ENCODE measurements at regions not wholly inside any gene's neighbourhood (a gene's known extent, or its start where the extent isn't known, plus 50 kb on each side); places are given as distances from the start of the nearest gene placed in this dataset.
"Not testable (repeated sequence)": the region's sequence is repeated elsewhere in the genome, so short reads cannot be mapped to it uniquely, and the experiment has no call there.

DNA sequence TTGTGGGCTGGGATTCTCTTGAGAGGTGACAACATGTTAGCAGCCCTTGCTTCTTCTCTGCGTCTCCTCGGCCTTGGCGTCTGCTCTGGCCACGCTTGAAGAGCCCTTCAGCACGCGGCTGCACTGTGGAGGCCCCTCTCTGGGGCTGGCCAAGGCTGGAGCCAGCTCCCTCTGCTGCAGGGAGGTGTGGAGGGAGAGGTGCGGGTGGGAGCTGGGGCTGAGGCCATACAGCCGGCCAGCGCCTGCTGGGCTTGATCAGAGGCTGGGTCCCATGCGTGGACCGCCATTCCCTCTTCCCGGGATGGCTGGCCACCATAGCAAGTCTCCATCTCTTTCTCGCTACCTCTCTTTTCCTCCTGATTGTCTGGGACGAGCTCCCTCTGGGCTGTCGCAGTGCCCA lies 539.0 kb downstream of the PCDH7 start:
- H3K27me3 Mint-ChIP-seq = no peaks in the 10 kb centered on the region
- DNase-seq = peak in 1 of 14 experiments; percentile 4
- CTCF ChIA-PET = no interaction called here

DNA sequence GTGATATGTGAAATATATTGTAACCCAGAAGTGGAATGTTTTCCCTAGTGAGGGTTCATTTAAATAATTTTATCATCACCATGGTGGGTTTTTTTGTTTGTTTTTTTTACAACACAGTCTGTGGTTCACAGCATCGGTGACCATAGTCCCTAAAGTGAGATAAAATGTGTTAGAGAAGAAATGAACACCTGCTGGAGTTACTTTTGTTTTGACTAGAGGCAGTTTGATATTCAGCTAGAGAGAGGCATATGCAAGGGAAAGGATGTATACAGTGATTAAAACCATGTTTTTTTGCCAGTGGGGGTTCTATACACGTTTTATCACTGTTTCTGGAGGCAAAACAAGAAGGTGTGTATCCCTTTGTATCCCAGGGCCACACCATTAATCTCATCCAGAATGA lies 541.5 kb downstream of the PCDH7 start:
- Mint-ChIP-seq H3K27me3 (no peaks in the 10 kb centered on the region), H3K4me1 (ENCODE audit: low read depth) (no peaks in the 10 kb centered on the region), H3K36me3 (ENCODE audit: low read depth) (no peaks in the 10 kb centered on the region), H3K9me3 (peaks cover 6% of the 10 kb centered on the region), H3K27ac (no peak overlapping the region), H3K4me3 (no peak overlapping the region)
- no peak overlapping the region for H3K4me3 ChIP-seq (ENCODE audit: low read length)
- CTCF ChIA-PET = no interaction called here
- H3K27me3 ChIP-seq (ENCODE audit: control insufficient read depth in 1 of 2, insufficient read depth in 2 of 2, low read length in 2 of 2) = no peaks in the 10 kb centered on the region
- H3K9me3 ChIP-seq (ENCODE audit: control insufficient read depth in 1 of 2, insufficient read depth in 1 of 2, low read length in 2 of 2) = peaks cover 0 to 14% of the 10 kb centered on the region in 2 experiments
- ATAC-seq (ENCODE audit: poor library complexity) (no peak), DNase-seq (no peak)
- POLR2A ChIA-PET = no interaction called here
- H3K4me1 ChIP-seq (ENCODE audit: insufficient read depth, low read length) = no peaks in the 10 kb centered on the region
- TF ChIP-seq, protein P1, sequence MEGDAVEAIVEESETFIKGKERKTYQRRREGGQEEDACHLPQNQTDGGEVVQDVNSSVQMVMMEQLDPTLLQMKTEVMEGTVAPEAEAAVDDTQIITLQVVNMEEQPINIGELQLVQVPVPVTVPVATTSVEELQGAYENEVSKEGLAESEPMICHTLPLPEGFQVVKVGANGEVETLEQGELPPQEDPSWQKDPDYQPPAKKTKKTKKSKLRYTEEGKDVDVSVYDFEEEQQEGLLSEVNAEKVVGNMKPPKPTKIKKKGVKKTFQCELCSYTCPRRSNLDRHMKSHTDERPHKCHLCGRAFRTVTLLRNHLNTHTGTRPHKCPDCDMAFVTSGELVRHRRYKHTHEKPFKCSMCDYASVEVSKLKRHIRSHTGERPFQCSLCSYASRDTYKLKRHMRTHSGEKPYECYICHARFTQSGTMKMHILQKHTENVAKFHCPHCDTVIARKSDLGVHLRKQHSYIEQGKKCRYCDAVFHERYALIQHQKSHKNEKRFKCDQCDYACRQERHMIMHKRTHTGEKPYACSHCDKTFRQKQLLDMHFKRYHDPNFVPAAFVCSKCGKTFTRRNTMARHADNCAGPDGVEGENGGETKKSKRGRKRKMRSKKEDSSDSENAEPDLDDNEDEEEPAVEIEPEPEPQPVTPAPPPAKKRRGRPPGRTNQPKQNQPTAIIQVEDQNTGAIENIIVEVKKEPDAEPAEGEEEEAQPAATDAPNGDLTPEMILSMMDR (IDR thresholded peaks at IDR 0.05) = no peak
- intact Hi-C loops (cut with DNase I, micrococcal nuclease) = no loop called here
- no peak overlapping the region for H3K27ac ChIP-seq (ENCODE audit: low read depth in 1 of 2, low read length in 2 of 2)
- no peaks in the 10 kb centered on the region for H3K36me3 ChIP-seq (ENCODE audit: insufficient read depth, low read length)

More for the DNA sequence above, 539.0 kb downstream of the PCDH7 start:
- Histone ChIP-seq H3K36me3 (ENCODE audit: insufficient read depth, low read length) (no peaks in the 10 kb centered on the region), H3K4me3 (ENCODE audit: low read length) (no peak overlapping the region), H3K27me3 (ENCODE audit: control insufficient read depth in 1 of 2, insufficient read depth in 2 of 2, low read length in 2 of 2) (no peaks in the 10 kb centered on the region), H3K27ac (ENCODE audit: low read depth in 1 of 2, low read length in 2 of 2) (no peak overlapping the region), H3K4me1 (ENCODE audit: insufficient read depth, low read length) (no peaks in the 10 kb centered on the region), H3K9me3 (ENCODE audit: control insufficient read depth in 1 of 2, insufficient read depth in 1 of 2, low read length in 2 of 2) (peaks cover 0 to 11% of the 10 kb centered on the region in 2 experiments)
- Mint-ChIP-seq H3K4me3 (no peak overlapping the region), H3K9me3 (peaks cover 8% of the 10 kb centered on the region), H3K4me1 (ENCODE audit: low read depth) (no peaks in the 10 kb centered on the region), H3K27ac (no peak overlapping the region), H3K36me3 (ENCODE audit: low read depth) (no peaks in the 10 kb centered on the region)
- ATAC-seq (ENCODE audit: poor library complexity) = no peak
- POLR2A ChIA-PET = interaction anchor here (0.9 kb wide), 1 partner anchor 74 kb away, joined by 3 read pairs; no protein-coding TSS in a partner anchor
- intact Hi-C loops (cut with DNase I, micrococcal nuclease) = no loop called here
- TF ChIP-seq, protein P1 (IDR thresholded peaks at IDR 0.05) = no peak

DNA sequence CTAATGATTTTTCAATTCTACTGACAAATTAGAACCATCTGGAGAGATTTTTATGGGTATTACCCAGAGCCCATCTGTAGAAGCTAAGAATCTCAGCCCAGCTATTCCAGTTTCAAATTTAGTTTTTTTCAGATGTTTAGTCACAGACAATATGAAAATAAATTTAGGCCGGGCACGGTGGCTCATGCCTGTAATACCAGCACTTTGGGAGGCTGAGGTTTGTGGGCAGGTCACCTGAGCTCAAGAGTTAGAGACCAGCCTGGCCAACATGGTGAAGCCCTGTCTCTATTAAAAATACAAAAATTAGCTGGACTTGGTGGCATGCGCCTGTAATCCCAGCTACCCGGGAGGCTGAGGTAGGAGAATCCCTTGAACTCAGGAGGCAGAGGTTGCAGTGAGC lies 545.9 kb downstream of the PCDH7 start:
- H3K27ac Mint-ChIP-seq = not testable (repeated sequence)

DNA sequence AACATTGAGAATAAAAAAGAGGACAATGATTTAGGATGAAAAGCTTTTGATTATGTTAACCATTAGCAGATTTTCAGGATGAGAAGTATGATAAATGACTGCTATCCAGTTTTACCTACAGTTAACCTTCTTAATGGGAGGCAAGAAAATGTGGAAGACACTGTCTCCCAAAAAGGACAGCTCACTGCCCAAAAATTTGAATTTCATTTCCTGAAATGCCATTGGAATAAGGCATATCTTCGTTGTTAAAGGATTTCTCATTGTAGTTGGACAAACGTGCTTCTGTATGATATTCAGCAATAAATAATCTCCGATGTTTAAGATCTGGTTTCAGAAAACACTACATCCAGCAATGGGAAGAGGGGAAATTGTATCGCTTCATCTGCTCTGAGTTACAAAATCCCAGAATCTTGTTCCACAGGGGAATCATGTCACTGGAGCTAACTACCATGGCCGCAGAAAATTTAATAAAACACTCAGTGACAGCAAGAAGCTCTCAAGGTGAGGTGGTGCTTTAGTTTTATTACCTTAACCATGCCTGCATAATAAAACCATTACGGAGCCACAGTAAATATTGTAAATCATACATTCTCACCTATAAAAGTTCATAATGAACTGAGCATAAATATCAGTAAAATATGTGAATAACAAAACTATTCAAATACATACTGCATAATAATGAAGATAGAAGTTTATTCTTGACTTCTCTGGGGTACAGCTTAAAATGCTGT lies 552.3 kb downstream of the PCDH7 start:
- H3K9me3 ChIP-seq (ENCODE audit: control insufficient read depth in 1 of 2, insufficient read depth in 1 of 2, low read length in 2 of 2) = peaks cover 0 to under 1% of the 10 kb centered on the region in 2 experiments
- Mint-ChIP-seq H3K36me3 (ENCODE audit: low read depth) (no peaks in the 10 kb centered on the region), H3K27ac (no peak overlapping the region), H3K4me1 (ENCODE audit: low read depth) (no peaks in the 10 kb centered on the region), H3K4me3 (no peak overlapping the region), H3K9me3 (peaks cover 13% of the 10 kb centered on the region), H3K27me3 (no peaks in the 10 kb centered on the region)
- TF ChIP-seq, protein P1 (IDR thresholded peaks at IDR 0.05) = no peak
- no peak for ATAC-seq (ENCODE audit: poor library complexity)
- intact Hi-C loops (cut with DNase I, micrococcal nuclease) = no loop called here
- no peaks in the 10 kb centered on the region for H3K4me1 ChIP-seq (ENCODE audit: insufficient read depth, low read length)
- H3K36me3 ChIP-seq (ENCODE audit: insufficient read depth, low read length) = no peaks in the 10 kb centered on the region
- ChIA-PET CTCF (no interaction called here), POLR2A (no interaction called here)
- no peak overlapping the region for H3K27ac ChIP-seq (ENCODE audit: low read depth in 1 of 2, low read length in 2 of 2)
- no peak for DNase-seq
- no peak overlapping the region for H3K4me3 ChIP-seq (ENCODE audit: low read length)
- H3K27me3 ChIP-seq (ENCODE audit: control insufficient read depth in 1 of 2, insufficient read depth in 2 of 2, low read length in 2 of 2) = no peaks in the 10 kb centered on the region

More for the DNA sequence above, 545.9 kb downstream of the PCDH7 start:
- H3K27me3 Mint-ChIP-seq; DNase-seq; H3K27ac ChIP-seq (ENCODE audit: low read depth in 1 of 2, low read length in 2 of 2); H3K36me3 Mint-ChIP-seq (ENCODE audit: low read depth); intact Hi-C loops (cut with DNase I, micrococcal nuclease); CTCF ChIA-PET; H3K36me3 ChIP-seq (ENCODE audit: insufficient read depth, low read length); H3K4me1 ChIP-seq (ENCODE audit: insufficient read depth, low read length); H3K4me1 Mint-ChIP-seq (ENCODE audit: low read depth); H3K4me3 Mint-ChIP-seq; H3K9me3 ChIP-seq (ENCODE audit: control insufficient read depth in 1 of 2, insufficient read depth in 1 of 2, low read length in 2 of 2); H3K4me3 ChIP-seq (ENCODE audit: low read length); H3K27me3 ChIP-seq (ENCODE audit: control insufficient read depth in 1 of 2, insufficient read depth in 2 of 2, low read length in 2 of 2); POLR2A ChIA-PET; ATAC-seq (ENCODE audit: poor library complexity): not testable (repeated sequence)
- H3K9me3 Mint-ChIP-seq = peaks cover 14% of the 10 kb centered on the region
